Activated naive CD4-positive, alpha-beta T cell treated with Interleukin-2 at 50 U/mL for 16 hours (primary cell): ENCODE measurements at regions not wholly inside any gene's neighbourhood (a gene's known extent, or its start where the extent isn't known, plus 50 kb on each side); places are given as distances from the start of the nearest gene placed in this dataset.
A peak's percentile ranks its signal among the peaks of the same experiment; 100 is the strongest.

ENCODE experiments used
- DNase-seq: peaks from one replicate; pipeline ENCODE4 v3.0.0-alpha.2; 2020

- no peak for DNase-seq
These were observed 50.4 kb upstream of the GGTA1 start for GRCh38 chr9:121550041-121550440.

GRCh38 chr9:121550569-121551512, 51.2 kb upstream of the GGTA1 start:
- DNase-seq: peak; percentile 70

DNA sequence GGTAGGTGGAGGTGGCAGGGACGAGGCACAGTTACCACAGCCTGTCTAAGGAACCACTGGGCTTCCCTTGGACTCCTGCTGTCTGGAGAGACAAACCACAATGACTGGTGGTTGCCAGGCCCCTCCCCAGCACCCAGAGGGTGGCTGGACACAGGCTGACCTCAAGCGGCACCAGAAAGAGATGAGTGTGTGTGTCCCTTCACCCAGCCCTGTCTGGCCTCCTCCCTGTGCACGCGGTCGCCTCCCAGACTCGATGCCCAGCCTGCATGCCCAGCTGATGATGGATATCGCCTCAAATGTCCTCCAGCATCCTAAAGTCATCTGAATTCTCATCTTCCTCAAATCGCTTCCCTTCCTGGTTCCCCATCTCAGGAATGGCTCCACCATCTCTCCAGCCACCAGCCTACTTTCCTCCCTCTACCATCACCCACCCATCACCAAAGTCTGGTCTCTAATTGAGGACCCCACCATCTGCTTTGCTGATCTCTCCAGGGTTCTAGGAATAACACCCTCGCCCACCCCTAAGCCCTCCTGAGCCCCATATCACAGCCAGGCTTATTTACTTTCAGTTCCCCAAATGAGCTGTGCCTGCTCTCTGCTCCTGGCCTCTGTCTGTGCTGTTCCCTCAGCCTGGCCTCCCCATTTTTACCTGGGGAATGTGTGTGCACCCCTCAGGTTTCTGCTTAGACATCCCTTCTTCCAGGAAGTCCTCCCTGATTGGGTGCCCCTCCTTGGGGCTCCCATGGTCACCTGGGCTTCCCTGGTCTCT, 52.5 kb upstream of the GGTA1 start:
- no peak for DNase-seq

- no peak for DNase-seq
These were observed 56.4 kb upstream of the GGTA1 start for GRCh38 chr9:121556082-121556481.

GRCh38 chr9:121556580-121556979, 56.9 kb upstream of the GGTA1 start:
- DNase-seq: no peak

DNA sequence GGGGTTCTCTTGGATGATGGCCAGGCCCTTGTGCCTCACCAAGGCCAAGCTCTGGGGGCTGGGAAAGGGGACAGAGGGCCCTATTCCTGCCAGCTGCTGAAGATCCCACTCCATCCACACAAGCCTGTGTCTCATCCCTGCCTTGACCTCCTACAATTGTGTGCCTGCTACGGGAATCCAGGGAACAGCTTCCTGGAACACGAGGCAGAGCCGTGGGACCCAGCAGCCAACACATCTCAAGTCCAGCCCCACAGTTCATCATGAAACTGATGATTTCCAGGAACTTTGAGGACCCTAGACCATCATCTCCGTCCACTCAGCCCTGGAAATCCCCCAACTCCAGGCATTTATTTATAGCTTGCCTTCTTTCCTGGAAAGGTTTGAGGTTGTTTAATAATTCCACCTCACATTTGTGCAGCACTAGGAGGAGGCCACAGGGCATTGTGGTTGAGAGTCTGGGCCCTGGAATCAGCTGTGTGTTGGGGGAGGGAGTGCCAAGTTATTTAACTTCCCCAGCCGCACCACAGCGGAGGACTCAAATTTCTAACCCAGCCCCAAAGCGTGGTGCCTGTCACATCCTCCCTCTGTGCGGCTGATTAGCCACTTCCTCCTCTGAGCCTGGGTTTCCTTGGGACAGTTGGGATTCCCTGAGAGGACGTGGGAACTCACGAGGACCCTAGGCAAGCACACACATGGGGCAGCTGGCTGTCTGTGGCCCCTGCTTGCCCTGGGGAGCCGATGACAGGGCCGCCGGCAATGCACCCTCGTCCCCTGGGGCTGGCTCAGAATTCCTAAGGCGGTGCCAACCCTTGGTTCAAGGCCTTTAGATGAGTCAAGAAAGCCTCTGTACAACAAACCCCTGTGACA, 58.2 kb upstream of the GGTA1 start:
- DNase-seq: no peak

DNA sequence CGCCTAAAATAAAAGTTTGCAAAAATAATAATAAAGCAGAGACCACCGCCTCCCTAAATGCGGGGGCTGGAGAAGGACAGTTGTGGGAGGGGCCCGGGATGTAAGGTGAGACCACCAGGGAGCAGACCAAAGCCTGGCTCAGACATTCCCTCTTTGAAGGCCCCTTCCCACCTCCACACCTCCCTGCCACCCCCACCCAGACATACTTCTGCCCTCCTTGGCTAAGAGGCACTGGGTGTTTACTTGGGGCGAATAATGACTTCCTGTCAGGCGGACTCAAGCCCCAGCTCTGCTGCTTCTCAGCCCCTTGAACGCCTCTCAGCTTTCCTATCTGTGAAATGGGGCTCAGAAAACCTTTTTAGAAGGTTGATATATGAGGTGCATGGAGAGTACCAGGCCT, 58.8 kb upstream of the GGTA1 start:
- DNase-seq: no peak

DNA sequence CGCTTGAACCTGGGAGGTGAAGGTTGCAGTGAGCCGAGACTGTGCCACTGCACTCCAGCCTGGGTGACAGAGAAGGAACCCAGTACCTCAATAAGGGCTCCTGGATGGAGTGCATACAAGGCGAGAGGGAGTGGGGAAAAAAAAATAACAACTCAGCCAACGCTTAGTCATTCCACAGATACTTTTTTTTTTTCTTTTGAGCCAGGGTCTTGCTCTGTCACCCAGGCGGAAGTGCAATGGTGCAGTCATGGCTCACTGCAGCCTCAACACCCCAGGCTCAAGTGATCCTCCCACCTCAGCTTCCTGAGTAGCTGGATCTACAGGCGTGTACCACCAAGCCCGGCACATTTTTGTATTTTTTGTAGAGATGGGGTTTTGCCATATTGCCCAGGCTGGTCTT, 59.5 kb upstream of the GGTA1 start:
- DNase-seq: no peak

- DNase-seq: no peak
These were observed 61.3 kb upstream of the GGTA1 start for GRCh38 chr9:121560921-121561320.

GRCh38 chr9:121561385-121562222, 62.0 kb upstream of the GGTA1 start:
- no peak for DNase-seq

DNA sequence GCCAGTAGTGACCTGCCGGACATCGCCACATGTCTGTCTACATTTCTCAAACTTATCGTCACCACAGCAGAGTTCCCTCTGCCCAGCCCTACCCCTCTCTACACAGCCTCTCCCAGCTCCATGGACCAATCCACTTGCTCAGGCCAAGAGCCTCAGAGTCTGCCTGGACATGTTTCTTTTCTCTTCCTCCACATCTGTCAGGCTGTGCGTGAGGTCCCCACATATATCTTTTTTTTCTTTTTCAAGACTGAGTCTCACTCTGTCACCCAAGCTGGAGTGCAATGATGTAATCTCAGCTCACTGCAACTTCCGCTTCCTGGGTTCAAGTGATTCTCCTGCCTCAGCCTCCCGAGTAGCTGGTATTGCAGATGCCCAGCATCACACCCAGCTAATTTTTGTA, 62.7 kb upstream of the GGTA1 start:
- no peak for DNase-seq

GRCh38 chr9:121563425-121563824, 63.8 kb upstream of the GGTA1 start:
- no peak for DNase-seq

- no peak for DNase-seq
These were observed 64.3 kb upstream of the GGTA1 start for GRCh38 chr9:121563881-121564460.

GRCh38 chr9:121564504-121565260, 65.0 kb upstream of the GGTA1 start:
- no peak for DNase-seq

- no peak for DNase-seq
These were observed 67.1 kb upstream of the GGTA1 start for GRCh38 chr9:121566481-121567465.

DNA sequence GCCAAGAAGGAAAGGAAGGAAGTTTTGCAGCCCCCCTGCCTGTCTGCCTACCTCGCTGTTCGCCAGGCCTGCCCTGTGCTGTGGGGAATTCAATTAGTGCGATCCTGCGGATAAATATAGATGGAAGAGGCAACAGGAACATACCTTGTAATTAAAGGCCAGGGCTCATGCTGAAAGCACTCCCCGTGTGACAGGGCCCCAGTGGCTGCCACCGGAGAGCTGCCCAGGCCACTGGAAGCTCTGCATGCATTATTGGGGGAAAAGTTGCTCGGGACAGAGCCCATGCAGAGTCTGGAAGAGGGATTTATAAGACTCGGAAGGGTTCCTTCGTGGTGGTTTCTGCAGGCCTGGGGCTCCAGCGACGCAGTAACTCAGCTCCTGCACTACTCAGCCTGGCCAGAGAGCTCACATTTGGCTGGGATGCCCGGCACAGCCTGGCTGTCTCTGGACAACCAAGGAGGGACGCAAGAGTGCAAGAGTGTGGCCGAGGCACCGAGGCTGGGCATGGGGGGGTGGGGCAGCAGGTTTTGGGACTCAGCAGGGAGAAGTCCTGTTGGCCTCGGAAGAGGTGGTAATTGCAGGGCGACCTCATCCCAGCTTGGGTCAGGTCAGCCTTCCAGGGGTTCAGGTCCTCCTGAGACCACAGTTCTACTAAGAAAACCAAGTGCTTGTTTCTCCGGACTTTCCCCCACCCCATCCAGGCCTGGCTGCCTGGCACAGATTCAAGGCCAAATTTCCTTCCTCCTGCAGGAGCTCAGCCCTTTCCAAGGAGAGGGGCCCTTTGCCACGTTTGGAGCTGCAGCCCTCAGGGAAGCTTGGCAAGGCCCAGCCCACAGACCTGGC, 68.1 kb upstream of the GGTA1 start:
- no peak for DNase-seq

- no peak for DNase-seq
These were observed 69.0 kb upstream of the GGTA1 start for GRCh38 chr9:121568343-121569265.

GRCh38 chr9:121569266-121569648, 69.6 kb upstream of the GGTA1 start:
- no peak for DNase-seq
